Stromal cell of bone marrow (primary cell): ENCODE measurements at regions not wholly inside any gene's neighbourhood (a gene's known extent, or its start where the extent isn't known, plus 50 kb on each side); places are given as distances from the start of the nearest gene placed in this dataset.
"Not testable (repeated sequence)": the region's sequence is repeated elsewhere in the genome, so short reads cannot be mapped to it uniquely, and the experiment has no call there.

Experiments
- DNase-seq: peaks from one replicate; pipeline ENCODE4 v3.0.0-alpha.2; 2012; ENCODE audit warnings: low read depth

GRCh38 chr20:55685425-55685824 is 319.9 kb downstream of the CBLN4 start:
- no peak for DNase-seq

- DNase-seq = no peak
Observed at GRCh38 chr20:55684578-55684977, 320.7 kb downstream of the CBLN4 start.

GRCh38 chr20:55678970-55679667 is 326.2 kb downstream of the CBLN4 start:
- no peak for DNase-seq

GRCh38 chr20:55678126-55678525 is 327.2 kb downstream of the CBLN4 start:
- no peak for DNase-seq

- DNase-seq = no peak
Observed at GRCh38 chr20:55677011-55677410, 328.3 kb downstream of the CBLN4 start.

- DNase-seq = no peak
Observed at GRCh38 chr20:55676097-55676496, 329.2 kb downstream of the CBLN4 start.

GRCh38 chr20:55668631-55669030 is 336.7 kb downstream of the CBLN4 start:
- no peak for DNase-seq

GRCh38 chr20:55667955-55668354 is 337.4 kb downstream of the CBLN4 start:
- no peak for DNase-seq

- DNase-seq = no peak
Observed at GRCh38 chr20:55667024-55667423, 338.3 kb downstream of the CBLN4 start.

- DNase-seq = no peak
Observed at GRCh38 chr20:55656231-55656775, 349.0 kb downstream of the CBLN4 start.

- DNase-seq = no peak
Observed at GRCh38 chr20:55650657-55651360, 354.5 kb downstream of the CBLN4 start.

GRCh38 chr20:55649254-55649653 is 356.1 kb downstream of the CBLN4 start:
- DNase-seq = no peak

GRCh38 chr20:55646851-55647250 is 358.5 kb downstream of the CBLN4 start:
- no peak for DNase-seq

GRCh38 chr20:55641497-55641896 is 363.8 kb downstream of the CBLN4 start:
- DNase-seq = no peak

- no peak for DNase-seq
Observed at GRCh38 chr20:55635870-55636269, 369.4 kb downstream of the CBLN4 start.

- DNase-seq = no peak
Observed at GRCh38 chr20:55632592-55632991, 372.7 kb downstream of the CBLN4 start.

- DNase-seq = not testable (repeated sequence)
Observed at GRCh38 chr20:55629143-55629542, 376.2 kb downstream of the CBLN4 start.

- DNase-seq = no peak
Observed at GRCh38 chr20:55626716-55627115, 378.6 kb downstream of the CBLN4 start.

GRCh38 chr20:55616367-55616766 is 389.0 kb downstream of the CBLN4 start:
- no peak for DNase-seq

- no peak for DNase-seq
Observed at GRCh38 chr20:55615818-55616217, 389.5 kb downstream of the CBLN4 start.

GRCh38 chr20:55614220-55614757 is 391.0 kb downstream of the CBLN4 start:
- DNase-seq = no peak

- no peak for DNase-seq
Observed at GRCh38 chr20:55610756-55611155, 394.6 kb downstream of the CBLN4 start.

- DNase-seq = no peak
Observed at GRCh38 chr20:55605594-55605993, 399.7 kb downstream of the CBLN4 start.
